Subcutaneous abdominal adipose tissue (tissue), 5 donors: ENCODE measurements at regions not wholly inside any gene's neighbourhood (a gene's known extent, or its start where the extent isn't known, plus 50 kb on each side); places are given as distances from the start of the nearest gene placed in this dataset.

Source experiments
- H3K27ac ChIP-seq: one replicate; pipeline ENCODE4 v1.7.0; 2013; ENCODE audit warnings: low read depth, mild to moderate bottlenecking, inconsistent platforms, low read length, moderate library complexity
- H3K27me3 ChIP-seq, 5 donors: one replicate each; pipeline ENCODE4 v1.7.0; 2013; ENCODE audit warnings: low read length in 5 of 5, inconsistent platforms in 1 of 5; ENCODE audit not compliant: control insufficient read depth in 5 of 5, insufficient read depth in 4 of 5
- H3K36me3 ChIP-seq, 5 donors: one replicate each; pipeline ENCODE4 v1.7.0; 2013; ENCODE audit warnings: low read length in 5 of 5; ENCODE audit not compliant: control insufficient read depth in 5 of 5, insufficient read depth in 5 of 5
- H3K4me1 ChIP-seq, 5 donors: one replicate each; pipeline ENCODE4 v1.7.0; 2013; ENCODE audit warnings: low read length in 5 of 5, mild to moderate bottlenecking in 3 of 5, moderate library complexity in 1 of 5; ENCODE audit not compliant: control insufficient read depth in 5 of 5, insufficient read depth in 5 of 5
- H3K4me3 ChIP-seq, 5 donors: one replicate each; pipeline ENCODE4 v1.7.0; 2013; ENCODE audit warnings: low read length in 5 of 5, low read depth in 1 of 5
- H3K9ac ChIP-seq, 5 donors: one replicate each; pipeline ENCODE4 v1.7.0; 2013; ENCODE audit warnings: low read length in 5 of 5, mild to moderate bottlenecking in 4 of 5, moderate library complexity in 3 of 5
- H3K9me3 ChIP-seq, 5 donors: one replicate each; pipeline ENCODE4 v1.7.0; 2013; ENCODE audit warnings: low read length in 5 of 5; ENCODE audit not compliant: control insufficient read depth in 5 of 5
- donor health status: healthy.
- donor health status: healthy.
- donor health status: healthy.
- donor health status: healthy.
- donor health status: healthy.

GRCh38 chr1:106944721-106945120 is 111.8 kb upstream of the PRMT6 start:
- no peak overlapping the region for H3K27ac ChIP-seq
- no peak overlapping the region for H3K9ac ChIP-seq
- no peaks in the 10 kb centered on the region for H3K36me3 ChIP-seq
- H3K27me3 ChIP-seq: no peaks in the 10 kb centered on the region
- no peak overlapping the region for H3K4me3 ChIP-seq
- peaks cover 0 to 2% (median 0%) of the 10 kb centered on the region in 5 donors for H3K9me3 ChIP-seq
- no peaks in the 10 kb centered on the region for H3K4me1 ChIP-seq

- no peak overlapping the region for H3K9ac ChIP-seq
- no peak overlapping the region for H3K4me3 ChIP-seq
- no peaks in the 10 kb centered on the region for H3K36me3 ChIP-seq
- H3K27ac ChIP-seq: no peak overlapping the region
- peaks cover 0 to 2% (median 0%) of the 10 kb centered on the region in 5 donors for H3K27me3 ChIP-seq
- H3K9me3 ChIP-seq: no peaks in the 10 kb centered on the region
- H3K4me1 ChIP-seq: no peaks in the 10 kb centered on the region
Observed at GRCh38 chr1:106952776-106953175, 103.7 kb upstream of the PRMT6 start.

- Histone ChIP-seq H3K9me3 (no peaks in the 10 kb centered on the region), H3K36me3 (no peaks in the 10 kb centered on the region), H3K9ac (no peak overlapping the region), H3K4me3 (no peak overlapping the region), H3K4me1 (no peaks in the 10 kb centered on the region), H3K27me3 (peaks cover 0 to 2% (median 0%) of the 10 kb centered on the region in 5 donors), H3K27ac (no peak overlapping the region)
Observed at GRCh38 chr1:106954661-106955229, 101.7 kb upstream of the PRMT6 start.

GRCh38 chr1:106956721-106957120 is 99.8 kb upstream of the PRMT6 start:
- no peaks in the 10 kb centered on the region for H3K36me3 ChIP-seq
- H3K4me1 ChIP-seq: no peaks in the 10 kb centered on the region
- no peak overlapping the region for H3K27ac ChIP-seq
- no peak overlapping the region for H3K9ac ChIP-seq
- no peaks in the 10 kb centered on the region for H3K9me3 ChIP-seq
- H3K27me3 ChIP-seq: no peaks in the 10 kb centered on the region
- H3K4me3 ChIP-seq: no peak overlapping the region

GRCh38 chr1:106957795-106958194 is 98.7 kb upstream of the PRMT6 start:
- H3K36me3 ChIP-seq: no peaks in the 10 kb centered on the region
- no peaks in the 10 kb centered on the region for H3K9me3 ChIP-seq
- no peak overlapping the region for H3K4me3 ChIP-seq
- no peaks in the 10 kb centered on the region for H3K4me1 ChIP-seq
- H3K9ac ChIP-seq: no peak overlapping the region
- no peaks in the 10 kb centered on the region for H3K27me3 ChIP-seq
- no peak overlapping the region for H3K27ac ChIP-seq

GRCh38 chr1:106960412-106960811 is 96.1 kb upstream of the PRMT6 start:
- H3K36me3 ChIP-seq: no peaks in the 10 kb centered on the region
- H3K9me3 ChIP-seq: no peaks in the 10 kb centered on the region
- no peaks in the 10 kb centered on the region for H3K4me1 ChIP-seq
- no peak overlapping the region for H3K4me3 ChIP-seq
- no peak overlapping the region for H3K27ac ChIP-seq
- no peak overlapping the region for H3K9ac ChIP-seq
- H3K27me3 ChIP-seq: no peaks in the 10 kb centered on the region

GRCh38 chr1:106961646-106962045 is 94.8 kb upstream of the PRMT6 start:
- Histone ChIP-seq H3K27ac (no peak overlapping the region), H3K4me1 (no peaks in the 10 kb centered on the region), H3K9ac (no peak overlapping the region), H3K36me3 (no peaks in the 10 kb centered on the region), H3K27me3 (no peaks in the 10 kb centered on the region), H3K4me3 (no peak overlapping the region), H3K9me3 (no peaks in the 10 kb centered on the region)

GRCh38 chr1:106962591-106962990 is 93.9 kb upstream of the PRMT6 start:
- H3K27ac ChIP-seq: no peak overlapping the region
- H3K36me3 ChIP-seq: no peaks in the 10 kb centered on the region

GRCh38 chr1:106964495-106964894 is 92.0 kb upstream of the PRMT6 start:
- Histone ChIP-seq H3K9ac (no peak overlapping the region), H3K27ac (no peak overlapping the region), H3K4me1 (no peaks in the 10 kb centered on the region), H3K9me3 (no peaks in the 10 kb centered on the region), H3K4me3 (no peak overlapping the region), H3K36me3 (no peaks in the 10 kb centered on the region), H3K27me3 (no peaks in the 10 kb centered on the region)

More at GRCh38 chr1:106962591-106962990, 93.9 kb upstream of the PRMT6 start:
- Histone ChIP-seq H3K4me3 (no peak overlapping the region), H3K9me3 (no peaks in the 10 kb centered on the region), H3K27me3 (no peaks in the 10 kb centered on the region), H3K4me1 (no peaks in the 10 kb centered on the region), H3K9ac (no peak overlapping the region)

- no peaks in the 10 kb centered on the region for H3K9me3 ChIP-seq
- H3K4me1 ChIP-seq: no peaks in the 10 kb centered on the region
- no peak overlapping the region for H3K4me3 ChIP-seq
- H3K27ac ChIP-seq: no peak overlapping the region
- no peak overlapping the region for H3K9ac ChIP-seq
- no peaks in the 10 kb centered on the region for H3K27me3 ChIP-seq
- no peaks in the 10 kb centered on the region for H3K36me3 ChIP-seq
Observed at GRCh38 chr1:106968644-106969043, 87.8 kb upstream of the PRMT6 start.

GRCh38 chr1:106969731-106970130 is 86.7 kb upstream of the PRMT6 start:
- H3K9ac ChIP-seq: no peak overlapping the region
- H3K4me1 ChIP-seq: no peaks in the 10 kb centered on the region
- no peaks in the 10 kb centered on the region for H3K27me3 ChIP-seq
- no peak overlapping the region for H3K27ac ChIP-seq
- no peak overlapping the region for H3K4me3 ChIP-seq
- H3K36me3 ChIP-seq: no peaks in the 10 kb centered on the region
- no peaks in the 10 kb centered on the region for H3K9me3 ChIP-seq
